Activated CD8-positive, alpha-beta memory T cell treated with anti-CD3 and anti-CD28 coated beads for 1 hour (primary cell): ENCODE measurements at regions not wholly inside any gene's neighbourhood (a gene's known extent, or its start where the extent isn't known, plus 50 kb on each side); places are given as distances from the start of the nearest gene placed in this dataset.
"Not testable (repeated sequence)": the region's sequence is repeated elsewhere in the genome, so short reads cannot be mapped to it uniquely, and the experiment has no call there.

Experiments used
- DNase-seq, 2 donors: peaks; one replicate each; pipeline ENCODE4 v3.0.0-alpha.2; 2020; ENCODE audit warnings: low read depth in 1 of 2; ENCODE audit errors: extremely low read depth in 1 of 2

GRCh38 chr18:1784113-1784512 lies 787.2 kb downstream of the METTL4 start:
- no peak for DNase-seq

- DNase-seq: not testable (repeated sequence)
These were observed 785.3 kb downstream of the METTL4 start for GRCh38 chr18:1785980-1786379.

- DNase-seq: no peak
These were observed 774.7 kb downstream of the METTL4 start for GRCh38 chr18:1796636-1797035.

- no peak for DNase-seq
These were observed 774.1 kb downstream of the METTL4 start for GRCh38 chr18:1797235-1797634.

- DNase-seq: no peak
These were observed 765.8 kb downstream of the METTL4 start for GRCh38 chr18:1805521-1805920.

- no peak for DNase-seq
These were observed 764.3 kb downstream of the METTL4 start for GRCh38 chr18:1806884-1807615.

DNA sequence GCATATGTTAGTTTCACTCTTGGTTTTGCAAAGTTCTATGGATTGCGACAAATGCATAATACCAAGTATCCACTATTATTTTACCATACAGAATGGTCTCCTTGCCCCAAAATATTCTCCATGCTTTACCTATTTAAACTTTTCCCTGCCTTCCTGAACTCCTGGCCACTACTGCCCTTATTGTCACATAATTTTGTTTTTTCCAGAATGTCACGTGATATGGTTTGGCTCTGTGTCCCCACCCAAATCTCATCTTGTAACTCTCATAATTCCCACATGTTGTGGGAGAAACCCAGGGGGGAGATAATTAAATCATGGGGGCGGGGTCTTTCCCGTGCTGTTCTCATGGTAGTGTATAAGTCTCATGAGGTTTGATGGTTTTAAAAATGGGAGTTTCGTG lies 760.0 kb downstream of the METTL4 start:
- no peak for DNase-seq

- no peak for DNase-seq
These were observed 746.0 kb downstream of the METTL4 start for GRCh38 chr18:1825296-1825695.

- no peak for DNase-seq
These were observed 730.4 kb downstream of the METTL4 start for GRCh38 chr18:1840878-1841277.

GRCh38 chr18:1846640-1847039 lies 724.7 kb downstream of the METTL4 start:
- no peak for DNase-seq

DNA sequence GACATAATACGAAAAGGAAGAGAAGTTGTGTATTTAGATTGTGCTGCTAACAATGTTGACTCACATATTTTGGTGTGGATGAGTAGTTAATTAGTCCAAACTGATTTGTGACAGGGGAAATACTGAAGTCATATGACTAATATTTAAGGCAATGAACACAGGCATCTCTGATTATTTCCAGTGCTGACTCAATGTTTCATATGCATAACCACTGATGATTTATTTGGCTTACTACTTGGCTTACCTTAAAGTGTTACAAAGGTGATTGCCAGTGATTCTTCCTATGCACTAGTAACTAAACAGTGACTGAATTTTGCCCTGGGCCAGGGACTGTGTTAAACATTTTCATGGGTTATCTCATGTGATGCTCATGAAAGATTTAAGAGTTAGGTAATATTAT lies 722.6 kb downstream of the METTL4 start:
- DNase-seq: no peak

- no peak for DNase-seq
These were observed 721.9 kb downstream of the METTL4 start for GRCh38 chr18:1849386-1849785.

DNA sequence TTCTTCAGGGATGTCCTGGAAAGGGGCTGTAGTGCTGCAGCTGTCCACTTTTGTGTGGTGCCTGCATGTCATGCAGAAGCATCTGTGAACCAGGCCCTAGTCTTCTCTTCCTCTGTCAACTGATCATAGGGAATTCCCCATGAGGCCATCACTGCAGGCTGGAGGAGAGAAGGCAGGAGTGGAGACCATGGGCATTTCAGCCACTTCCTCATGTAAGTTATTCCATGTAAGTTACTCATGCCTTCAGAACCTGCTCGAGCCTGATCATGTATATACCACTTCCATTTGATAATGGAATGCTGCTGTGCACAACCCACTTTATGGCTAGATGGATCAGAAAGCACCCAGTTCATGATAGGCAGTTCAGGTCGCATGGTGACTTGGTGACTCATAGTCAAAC lies 714.0 kb downstream of the METTL4 start:
- DNase-seq: not testable (repeated sequence)

DNA sequence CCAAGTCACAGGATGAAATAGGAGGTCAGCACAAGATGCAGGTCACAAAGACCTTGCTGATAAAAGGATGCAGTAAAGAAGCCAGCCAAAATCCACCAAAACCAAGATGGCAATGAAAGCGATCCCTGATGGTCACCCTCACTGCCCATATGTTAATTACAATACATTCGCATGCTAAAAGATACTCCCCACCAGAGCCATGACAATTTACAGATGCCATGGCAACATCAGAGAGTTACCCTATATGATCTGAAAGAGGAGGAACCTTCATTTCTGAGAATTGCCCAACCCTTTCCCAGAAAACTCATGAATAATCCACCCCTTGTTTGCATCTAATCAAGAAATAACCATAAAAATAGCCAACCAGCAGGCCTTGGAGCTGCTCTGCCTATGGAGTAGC lies 709.8 kb downstream of the METTL4 start:
- DNase-seq: no peak

DNA sequence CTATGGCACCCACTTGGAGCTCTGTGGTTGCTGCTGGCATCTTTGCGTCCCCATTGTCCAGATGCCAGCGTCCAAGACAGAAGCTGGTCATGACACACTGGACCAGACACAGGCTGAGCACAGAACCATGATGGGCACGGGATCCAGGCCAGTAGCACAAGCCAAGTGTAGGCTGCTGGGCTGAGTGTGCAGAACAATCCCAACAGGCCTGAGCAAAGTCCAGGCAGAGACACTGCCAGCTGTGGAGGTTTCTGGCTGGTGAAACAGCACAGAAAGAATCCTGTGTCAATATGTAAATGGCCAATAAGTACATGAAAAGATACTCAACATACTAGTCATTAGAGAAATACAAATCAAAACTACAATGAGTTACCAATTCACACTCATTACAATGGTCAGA lies 705.4 kb downstream of the METTL4 start:
- DNase-seq: no peak

DNA sequence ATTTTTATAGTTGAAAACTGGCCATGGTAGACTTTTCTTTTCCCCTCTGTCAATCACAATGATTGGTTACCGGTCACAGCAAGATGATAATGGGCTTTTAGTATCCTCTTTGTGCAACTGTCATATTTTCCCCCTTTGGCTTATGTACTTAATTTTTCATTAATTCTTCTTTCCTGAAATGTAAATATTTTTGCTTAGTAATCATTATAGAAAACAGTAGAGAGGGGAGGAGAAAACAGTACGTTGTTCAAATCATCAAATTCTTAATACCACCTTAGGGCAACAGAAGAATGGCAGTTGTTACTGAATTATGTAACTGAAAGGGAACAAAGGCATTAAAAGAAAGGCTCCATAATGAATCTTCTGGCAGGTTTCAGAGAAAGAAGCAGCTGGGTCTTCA lies 699.0 kb downstream of the METTL4 start:
- DNase-seq: no peak

- DNase-seq: no peak
These were observed 696.1 kb downstream of the METTL4 start for GRCh38 chr18:1875219-1875618.

DNA sequence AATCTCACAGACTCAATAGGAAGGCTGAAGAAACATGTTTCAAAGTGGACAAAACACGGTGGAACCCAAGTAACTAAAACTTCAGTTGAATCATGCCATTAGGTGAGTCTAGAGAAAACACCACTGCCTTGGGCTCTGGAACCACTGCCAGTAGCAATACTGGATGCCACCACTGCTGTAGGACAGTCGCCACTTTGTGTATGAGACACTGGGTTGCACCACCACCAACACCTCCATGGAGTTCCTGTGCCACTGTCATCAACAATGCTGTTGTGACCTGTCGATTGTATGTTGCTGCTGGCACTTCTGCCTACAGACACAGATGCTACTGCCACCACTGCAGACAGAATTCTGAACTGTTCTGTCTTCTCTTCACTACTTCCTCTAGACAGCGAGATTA lies 686.7 kb downstream of the METTL4 start:
- no peak for DNase-seq

GRCh38 chr18:1891641-1892040 lies 679.7 kb downstream of the METTL4 start:
- no peak for DNase-seq

- no peak for DNase-seq
These were observed 679.1 kb downstream of the METTL4 start for GRCh38 chr18:1892191-1892590.

- DNase-seq: no peak
These were observed 675.7 kb downstream of the METTL4 start for GRCh38 chr18:1895456-1896185.

DNA sequence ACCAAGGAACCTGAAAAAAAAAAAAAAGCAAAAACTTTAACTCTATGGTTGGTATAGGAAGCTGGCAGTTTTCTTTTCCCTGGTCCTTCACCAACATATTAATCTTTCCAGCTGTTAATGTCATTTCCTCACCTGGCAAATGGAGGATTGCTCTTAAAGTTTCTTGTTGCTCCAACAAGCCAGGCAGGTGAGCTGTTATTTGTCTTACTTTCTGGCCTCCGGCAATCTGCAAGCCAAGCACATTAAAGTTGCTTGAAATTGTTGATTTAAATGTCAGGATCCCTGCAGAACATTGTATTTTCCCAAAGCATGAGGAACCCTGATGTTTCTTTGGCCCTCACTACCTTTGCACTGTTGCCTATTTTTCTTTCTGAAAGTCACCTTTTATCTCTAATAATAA lies 664.9 kb downstream of the METTL4 start:
- no peak for DNase-seq
